Stimulated activated CD4-positive, alpha-beta T cell treated with anti-CD3 and anti-CD28 coated beads, TNF-alpha, amount 100 ng/mL, for 1 hour (primary cell): ENCODE measurements at regions not wholly inside any gene's neighbourhood (a gene's known extent, or its start where the extent isn't known, plus 50 kb on each side); places are given as distances from the start of the nearest gene placed in this dataset.
"Not testable (repeated sequence)": the region's sequence is repeated elsewhere in the genome, so short reads cannot be mapped to it uniquely, and the experiment has no call there.

Experiments used
- DNase-seq, 3 donors: peaks; one replicate each; pipeline ENCODE4 v3.0.0-alpha.2; 2020; ENCODE audit warnings: low read depth in 3 of 3, low spot score in 1 of 3

GRCh38 chr7:65613644-65614289 lies 240.1 kb downstream of the ZNF92 start:
- not testable (repeated sequence) for DNase-seq

- not testable (repeated sequence) for DNase-seq
Observed at GRCh38 chr7:65616111-65616510, 242.5 kb downstream of the ZNF92 start.

DNA sequence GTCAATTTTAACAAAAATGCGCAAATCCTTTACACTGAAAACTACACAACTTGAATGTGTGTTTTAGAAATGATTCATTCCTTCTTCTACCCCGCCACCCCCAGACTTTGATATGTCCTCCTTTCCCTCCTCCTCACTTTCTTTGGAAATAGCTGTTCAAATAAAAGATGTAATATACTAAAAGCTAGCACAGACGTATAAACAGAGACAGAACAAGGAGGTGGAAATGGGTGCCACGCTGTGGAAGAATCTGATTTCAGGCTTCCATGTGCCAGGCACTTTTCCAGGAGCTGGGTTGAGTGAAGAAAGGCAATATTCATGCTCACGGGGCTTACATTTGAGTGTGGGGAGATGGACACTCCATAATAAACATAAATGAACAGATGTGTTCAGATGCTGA lies 246.6 kb downstream of the ZNF92 start:
- not testable (repeated sequence) for DNase-seq

DNA sequence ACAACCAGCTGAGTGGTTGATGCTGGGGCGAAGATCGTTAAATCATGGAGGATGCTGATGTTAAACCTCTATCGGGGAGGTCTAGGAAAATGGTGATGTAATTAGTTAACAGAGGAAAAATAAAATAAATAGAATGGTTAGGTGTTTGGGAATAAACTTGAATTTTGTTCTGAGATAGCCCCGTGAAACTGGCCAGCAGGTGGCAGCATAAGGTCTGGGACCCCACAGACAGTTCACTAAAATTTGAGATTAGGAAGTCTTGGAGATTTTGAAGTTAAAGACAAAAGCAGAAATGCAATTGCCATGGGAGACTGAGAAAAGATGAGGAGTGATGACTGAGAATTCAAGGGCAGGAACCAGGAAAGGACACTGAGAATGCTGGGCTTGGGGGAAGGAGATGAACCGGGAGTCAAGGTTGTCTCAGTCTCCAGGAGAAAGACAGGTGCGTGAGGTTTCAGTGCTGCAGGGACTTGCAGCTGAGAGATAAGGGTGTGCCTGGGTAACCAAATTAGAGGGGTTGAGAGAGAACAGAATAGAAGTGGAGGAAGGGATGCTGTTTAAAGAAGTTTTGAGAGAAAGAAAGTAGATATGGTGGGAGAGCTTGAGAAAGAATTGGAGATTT lies 248.0 kb downstream of the ZNF92 start:
- peak in 1 of 3 donors; percentile 10 for DNase-seq

GRCh38 chr7:65631236-65631635 lies 241.6 kb upstream of the VKORC1L1 start:
- not testable (repeated sequence) for DNase-seq

- not testable (repeated sequence) for DNase-seq
Observed at GRCh38 chr7:65633587-65634404, 239.1 kb upstream of the VKORC1L1 start.

DNA sequence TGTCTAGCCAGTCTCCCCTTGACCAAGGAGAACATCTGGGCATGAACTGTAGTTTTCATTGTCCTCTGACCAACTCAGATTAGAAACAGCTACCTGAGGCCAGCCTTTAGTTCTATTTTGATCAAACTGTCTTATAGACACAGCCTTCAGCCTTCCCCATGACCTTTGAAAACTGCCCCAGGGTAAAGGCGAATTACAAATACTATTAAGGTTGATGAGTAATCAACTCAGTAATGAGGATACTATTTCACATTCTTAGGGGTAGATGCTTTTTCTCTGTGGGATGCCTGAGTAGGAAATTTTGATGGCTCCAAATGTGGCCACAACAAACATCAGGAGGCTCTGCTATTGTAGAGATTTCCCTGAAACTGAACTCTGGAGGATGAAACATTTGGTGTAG lies 234.0 kb upstream of the VKORC1L1 start:
- not testable (repeated sequence) for DNase-seq

GRCh38 chr7:65639717-65640116 lies 233.2 kb upstream of the VKORC1L1 start:
- DNase-seq, result not testable (repeated sequence)

- not testable (repeated sequence) for DNase-seq
Observed at GRCh38 chr7:65643498-65643897, 229.4 kb upstream of the VKORC1L1 start.

DNA sequence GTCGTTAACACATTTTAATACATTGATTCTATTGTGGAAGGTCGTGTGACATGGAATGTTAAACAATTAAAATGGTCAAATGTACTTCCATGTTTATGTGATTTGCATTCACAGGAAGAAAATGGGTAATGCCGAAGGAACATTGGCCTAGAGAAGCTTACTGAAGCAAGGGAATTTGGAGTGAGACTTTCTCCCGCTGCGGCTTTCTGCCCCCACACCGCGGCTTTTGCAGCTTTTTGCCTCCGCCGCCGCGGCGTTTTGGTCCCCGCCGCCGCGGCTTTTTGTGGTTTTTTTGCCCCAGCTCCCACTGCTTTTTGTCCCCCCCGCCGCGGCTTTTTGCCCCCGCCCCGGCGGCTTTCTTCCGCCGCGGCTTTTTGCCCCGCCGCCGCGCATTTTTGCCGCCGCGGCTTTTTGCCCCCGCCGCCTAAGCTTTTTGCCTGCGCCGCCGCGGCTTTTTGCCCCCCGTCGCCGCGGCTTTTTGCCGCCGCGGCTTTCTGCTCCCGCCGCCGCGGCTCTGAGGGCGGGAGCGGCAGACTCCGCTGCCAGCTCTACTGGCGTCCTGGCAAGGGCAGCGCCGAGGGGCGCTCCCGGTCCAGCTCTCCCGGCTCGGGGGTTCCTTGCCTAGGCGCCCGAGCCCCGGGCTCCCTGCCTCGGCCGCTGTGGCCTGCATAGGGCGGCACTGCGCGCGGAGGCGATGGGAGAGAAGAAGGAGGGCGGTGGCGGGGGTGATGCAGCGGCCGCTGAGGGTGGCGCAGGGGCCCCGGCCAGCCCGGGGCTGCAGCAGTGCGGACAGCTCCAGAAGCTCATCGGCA lies 225.5 kb upstream of the VKORC1L1 start:
- DNase-seq, result not testable (repeated sequence)

GRCh38 chr7:65651174-65651573 lies 221.7 kb upstream of the VKORC1L1 start:
- DNase-seq, result not testable (repeated sequence)

- not testable (repeated sequence) for DNase-seq
Observed at GRCh38 chr7:65651826-65652592, 220.9 kb upstream of the VKORC1L1 start.

- DNase-seq, result not testable (repeated sequence)
Observed at GRCh38 chr7:65652669-65653068, 220.2 kb upstream of the VKORC1L1 start.

- not testable (repeated sequence) for DNase-seq
Observed at GRCh38 chr7:65656494-65657188, 216.2 kb upstream of the VKORC1L1 start.

- DNase-seq, result not testable (repeated sequence)
Observed at GRCh38 chr7:65683362-65683761, 189.5 kb upstream of the VKORC1L1 start.

- not testable (repeated sequence) for DNase-seq
Observed at GRCh38 chr7:65699026-65699714, 173.7 kb upstream of the VKORC1L1 start.

DNA sequence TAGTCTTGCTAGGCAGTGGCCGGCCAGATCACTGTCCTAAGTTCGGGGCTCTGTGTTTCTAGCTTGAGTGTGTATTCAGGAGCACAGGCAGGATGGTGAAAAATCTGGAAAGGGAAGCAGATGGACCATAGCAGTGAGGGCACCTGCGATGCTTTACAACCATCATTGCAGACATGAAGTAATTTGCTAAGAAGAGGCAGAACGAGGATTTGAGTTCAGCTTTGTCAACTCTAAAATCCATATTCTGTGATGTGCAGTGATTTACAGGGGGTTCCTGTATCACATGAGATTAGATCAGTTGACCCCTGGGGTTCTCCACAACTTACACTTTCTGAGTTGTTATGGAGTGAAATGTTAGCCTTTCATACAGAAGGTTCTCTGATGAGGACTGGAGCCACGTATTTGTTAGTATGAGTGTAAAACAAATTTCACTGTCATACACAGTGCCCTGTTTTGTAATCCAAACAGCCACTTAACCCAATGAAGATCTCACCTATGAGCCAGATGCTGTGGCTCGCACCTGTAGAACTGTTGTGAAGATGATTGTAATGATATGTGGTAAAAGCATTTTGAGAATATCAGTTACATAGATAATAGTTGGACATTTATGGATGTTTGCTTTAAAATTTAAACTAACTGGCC lies 173.0 kb upstream of the VKORC1L1 start:
- DNase-seq, result not testable (repeated sequence)

GRCh38 chr7:65719123-65719798 lies 153.6 kb upstream of the VKORC1L1 start:
- DNase-seq, result not testable (repeated sequence)
